Ishikawa (cell line): ENCODE measurements at regions not wholly inside any gene's neighbourhood (a gene's known extent, or its start where the extent isn't known, plus 50 kb on each side); places are given as distances from the start of the nearest gene placed in this dataset.

ENCODE experiments used
- CEBPB ChIP-seq: IDR thresholded peaks from 2 replicates; pipeline ENCODE4 v1.6.1; 2012
- CREB1 ChIP-seq: IDR thresholded peaks from 2 replicates; pipeline ENCODE4 v1.6.1; 2012; ENCODE audit warnings: low read depth
- ZBTB7A ChIP-seq: IDR thresholded peaks from 2 replicates; pipeline ENCODE4 v1.6.1; 2012; ENCODE audit warnings: low read depth

GRCh38 chr14:55773312-55773711 lies 193.3 kb downstream of the KTN1 start:
- TF ChIP-seq CREB1: no peak
- TF ChIP-seq CEBPB: no peak
- TF ChIP-seq ZBTB7A: no peak
